ENCODE measurements at regions not wholly inside any gene's neighbourhood (a gene's known extent, or its start where the extent isn't known, plus 50 kb on each side); places are given as distances from the start of the nearest gene placed in this dataset.

GRCh38 chr16:61587526-61587925 lies 448.7 kb downstream of the CDH8 start:
- intact Hi-C loops (cut with DNase I) = no loop called here
- DNase-seq (no peak), FAIRE-seq (no peak)
- no peak for TF ChIP-seq CTCF (IDR thresholded peaks at IDR 0.05; ENCODE audit: borderline replicate concordance, extremely low read depth, insufficient read depth)
- no peaks in the 10 kb centered on the region for H3K27me3 ChIP-seq (ENCODE audit: control insufficient read depth, insufficient read depth, low read length)
- no peak overlapping the region for H3K27ac ChIP-seq (ENCODE audit: low read depth in 2 of 2, low read length in 2 of 2)
- no peaks in the 10 kb centered on the region for H3K4me1 ChIP-seq (ENCODE audit: control insufficient read depth in 2 of 3, insufficient read depth in 2 of 3, low read depth in 1 of 3, low read length in 3 of 3)
- H3K9me3 ChIP-seq (ENCODE audit: control insufficient read depth in 2 of 3, insufficient read depth in 1 of 3, low read length in 3 of 3) = no peaks in the 10 kb centered on the region
- no peaks in the 10 kb centered on the region for H3K36me3 ChIP-seq (ENCODE audit: control insufficient read depth in 2 of 3, insufficient read depth in 3 of 3, low read length in 3 of 3)
- H3K9ac ChIP-seq (ENCODE audit: low read length in 3 of 3) = no peak overlapping the region
- no peak overlapping the region for H3K4me3 ChIP-seq (ENCODE audit: low read length in 3 of 3)

GRCh38 chr16:61581417-61582046 lies 454.7 kb downstream of the CDH8 start:
- Histone ChIP-seq H3K4me1 (ENCODE audit: control insufficient read depth in 2 of 3, insufficient read depth in 2 of 3, low read depth in 1 of 3, low read length in 3 of 3) (no peaks in the 10 kb centered on the region), H3K4me3 (ENCODE audit: low read length in 3 of 3) (no peak overlapping the region), H3K27me3 (ENCODE audit: control insufficient read depth, insufficient read depth, low read length) (no peaks in the 10 kb centered on the region), H3K36me3 (ENCODE audit: control insufficient read depth in 2 of 3, insufficient read depth in 3 of 3, low read length in 3 of 3) (no peaks in the 10 kb centered on the region), H3K27ac (ENCODE audit: low read depth in 2 of 2, low read length in 2 of 2) (no peak overlapping the region), H3K9ac (ENCODE audit: low read length in 3 of 3) (no peak overlapping the region), H3K9me3 (ENCODE audit: control insufficient read depth in 2 of 3, insufficient read depth in 1 of 3, low read length in 3 of 3) (no peaks in the 10 kb centered on the region)
- intact Hi-C loops (cut with DNase I) = no loop called here
- TF ChIP-seq CTCF (IDR thresholded peaks at IDR 0.05; ENCODE audit: borderline replicate concordance, extremely low read depth, insufficient read depth) = no peak
- DNase-seq = peak in 1 of 5 donors; percentile 57
- FAIRE-seq = no peak

GRCh38 chr16:61580579-61580978 lies 455.7 kb downstream of the CDH8 start:
- Histone ChIP-seq H3K4me1 (ENCODE audit: control insufficient read depth in 2 of 3, insufficient read depth in 2 of 3, low read depth in 1 of 3, low read length in 3 of 3) (no peaks in the 10 kb centered on the region), H3K4me3 (ENCODE audit: low read length in 3 of 3) (no peak overlapping the region), H3K27me3 (ENCODE audit: control insufficient read depth, insufficient read depth, low read length) (no peaks in the 10 kb centered on the region), H3K36me3 (ENCODE audit: control insufficient read depth in 2 of 3, insufficient read depth in 3 of 3, low read length in 3 of 3) (no peaks in the 10 kb centered on the region), H3K27ac (ENCODE audit: low read depth in 2 of 2, low read length in 2 of 2) (no peak overlapping the region), H3K9ac (ENCODE audit: low read length in 3 of 3) (no peak overlapping the region), H3K9me3 (ENCODE audit: control insufficient read depth in 2 of 3, insufficient read depth in 1 of 3, low read length in 3 of 3) (no peaks in the 10 kb centered on the region)
- intact Hi-C loops (cut with DNase I) = no loop called here
- TF ChIP-seq CTCF (IDR thresholded peaks at IDR 0.05; ENCODE audit: borderline replicate concordance, extremely low read depth, insufficient read depth) = no peak
- peak in 1 of 5 donors; percentile 63 for DNase-seq
- no peak for FAIRE-seq

GRCh38 chr16:61579195-61579594 lies 457.0 kb downstream of the CDH8 start:
- H3K4me3 ChIP-seq (ENCODE audit: low read length in 3 of 3) = no peak overlapping the region
- no peak for FAIRE-seq
- H3K9ac ChIP-seq (ENCODE audit: low read length in 3 of 3) = no peak overlapping the region
- H3K27me3 ChIP-seq (ENCODE audit: control insufficient read depth, insufficient read depth, low read length) = no peaks in the 10 kb centered on the region
- intact Hi-C loops (cut with DNase I) = no loop called here
- no peak for DNase-seq
- no peaks in the 10 kb centered on the region for H3K4me1 ChIP-seq (ENCODE audit: control insufficient read depth in 2 of 3, insufficient read depth in 2 of 3, low read depth in 1 of 3, low read length in 3 of 3)
- no peak overlapping the region for H3K27ac ChIP-seq (ENCODE audit: low read depth in 2 of 2, low read length in 2 of 2)
- H3K9me3 ChIP-seq (ENCODE audit: control insufficient read depth in 2 of 3, insufficient read depth in 1 of 3, low read length in 3 of 3) = no peaks in the 10 kb centered on the region
- no peak for TF ChIP-seq CTCF (IDR thresholded peaks at IDR 0.05; ENCODE audit: borderline replicate concordance, extremely low read depth, insufficient read depth)
- H3K36me3 ChIP-seq (ENCODE audit: control insufficient read depth in 2 of 3, insufficient read depth in 3 of 3, low read length in 3 of 3) = no peaks in the 10 kb centered on the region

Measured in kidney (tissue), 13 donors.